MM.1S (cell line): ENCODE measurements at regions not wholly inside any gene's neighbourhood (a gene's known extent, or its start where the extent isn't known, plus 50 kb on each side); places are given as distances from the start of the nearest gene placed in this dataset.
"Not testable (repeated sequence)": the region's sequence is repeated elsewhere in the genome, so short reads cannot be mapped to it uniquely, and the experiment has no call there.

Source experiments
- DNase-seq: peaks from one replicate; pipeline ENCODE4 v3.0.0-alpha.2; 2015
- H2AFZ ChIP-seq: fragments of 300-600 bp; sonication (generic); 2 replicates; pipeline ENCODE4 v1.6.0; 2016; ENCODE audit warnings: antibody characterized with exemption, low read length
- H3F3A ChIP-seq: fragments of 300-600 bp; sonication (generic); 2 replicates; pipeline ENCODE4 v1.6.1; 2016; ENCODE audit warnings: mild to moderate bottlenecking, antibody characterized with exemption, low read length, moderate library complexity, mixed read lengths; ENCODE audit not compliant: insufficient read depth
- H3K27ac ChIP-seq: fragments of 300-600 bp; sonication (generic); 2 replicates; pipeline ENCODE4 v1.5.1; 2016; ENCODE audit warnings: mild to moderate bottlenecking, low read length
- H3K27me3 ChIP-seq: fragments of 300-600 bp; sonication (generic); replicated peaks from 2 replicates; pipeline ENCODE4 v1.6.0; 2016; ENCODE audit warnings: low read length; ENCODE audit not compliant: insufficient read depth
- H3K36me3 ChIP-seq: fragments of 300-600 bp; sonication (generic); replicated peaks from 2 replicates; pipeline ENCODE4 v1.6.1; 2016; ENCODE audit warnings: mild to moderate bottlenecking, low read length, mixed read lengths; ENCODE audit not compliant: insufficient read depth
- H3K4me1 ChIP-seq: fragments of 300-600 bp; sonication (generic); 2 replicates; pipeline ENCODE4 v1.6.1; 2016; ENCODE audit warnings: low read length, mixed read lengths
- H3K4me2 ChIP-seq: fragments of 300-600 bp; sonication (generic); 2 replicates; pipeline ENCODE4 v1.6.0; 2016; ENCODE audit warnings: low read depth, low read length
- H3K4me3 ChIP-seq: fragments of 300-600 bp; sonication (generic); 2 replicates; pipeline ENCODE4 v1.5.1; 2016; ENCODE audit warnings: low read length, mixed read lengths
- H3K79me2 ChIP-seq: fragments of 300-600 bp; sonication (generic); 2 replicates; pipeline ENCODE4 v1.6.1; 2016; ENCODE audit warnings: mixed run types, low read length, mixed read lengths
- H3K9ac ChIP-seq: fragments of 300-600 bp; sonication (generic); 2 replicates; pipeline ENCODE4 v1.6.1; 2016; ENCODE audit warnings: low read length, mixed read lengths
- H3K9me2 ChIP-seq: fragments of 300-600 bp; sonication (generic); replicated peaks from 2 replicates; pipeline ENCODE4 v1.6.1; 2016; ENCODE audit warnings: mild to moderate bottlenecking, low read length, mixed read lengths; ENCODE audit not compliant: insufficient read depth
- H3K9me3 ChIP-seq: fragments of 300-600 bp; sonication (generic); replicated peaks from 2 replicates; pipeline ENCODE4 v1.6.1; 2016; ENCODE audit warnings: mild to moderate bottlenecking, low read length, mixed read lengths; ENCODE audit not compliant: insufficient read depth
- H4K20me1 ChIP-seq: fragments of 300-600 bp; sonication (generic); 2 replicates; pipeline ENCODE4 v1.6.1; 2016; ENCODE audit warnings: mild to moderate bottlenecking, low read length, moderate library complexity, mixed read lengths; ENCODE audit not compliant: insufficient read depth
- CTCF ChIP-seq: fragments of 300-600 bp; sonication (generic); IDR thresholded peaks from 2 replicates; pipeline ENCODE4 v1.5.1; 2016; ENCODE audit warnings: antibody characterized with exemption, low read length, mixed read lengths
- EZH2 ChIP-seq: fragments of 300-600 bp; sonication (generic); optimal IDR thresholded peaks from 2 replicates; pipeline ENCODE3; 2017; ENCODE audit warnings: low read depth, mild to moderate bottlenecking, antibody characterized with exemption, low read length, mixed read lengths
- EZH2phosphoT487 ChIP-seq: fragments of 300-600 bp; sonication (generic); IDR thresholded peaks from 2 replicates; pipeline ENCODE4 v1.6.1; 2018; ENCODE audit warnings: antibody characterized with exemption, low read length

GRCh38 chr4:1523033-1523432 lies 116.8 kb upstream of the NKX1-1 start:
- H3K79me2 ChIP-seq = no peaks in the 10 kb centered on the region
- TF ChIP-seq EZH2phosphoT487 (no peak), EZH2 (no peak), CTCF (no peak)
- no peaks in the 10 kb centered on the region for H3F3A ChIP-seq
- H3K9me3 ChIP-seq = no peaks in the 10 kb centered on the region
- H3K9ac ChIP-seq = no peak overlapping the region
- H3K9me2 ChIP-seq = no peaks in the 10 kb centered on the region
- H4K20me1 ChIP-seq = no peaks in the 10 kb centered on the region
- no peaks in the 10 kb centered on the region for H3K4me1 ChIP-seq
- H3K4me3 ChIP-seq = no peak overlapping the region
- no peaks in the 10 kb centered on the region for H3K36me3 ChIP-seq
- H3K27ac ChIP-seq = no peak overlapping the region
- no peak overlapping the region for H3K4me2 ChIP-seq
- H2AFZ ChIP-seq = no peak overlapping the region
- DNase-seq = no peak
- H3K27me3 ChIP-seq = peaks cover 8% of the 10 kb centered on the region; the same call in 1 of the 2 replicates

DNA sequence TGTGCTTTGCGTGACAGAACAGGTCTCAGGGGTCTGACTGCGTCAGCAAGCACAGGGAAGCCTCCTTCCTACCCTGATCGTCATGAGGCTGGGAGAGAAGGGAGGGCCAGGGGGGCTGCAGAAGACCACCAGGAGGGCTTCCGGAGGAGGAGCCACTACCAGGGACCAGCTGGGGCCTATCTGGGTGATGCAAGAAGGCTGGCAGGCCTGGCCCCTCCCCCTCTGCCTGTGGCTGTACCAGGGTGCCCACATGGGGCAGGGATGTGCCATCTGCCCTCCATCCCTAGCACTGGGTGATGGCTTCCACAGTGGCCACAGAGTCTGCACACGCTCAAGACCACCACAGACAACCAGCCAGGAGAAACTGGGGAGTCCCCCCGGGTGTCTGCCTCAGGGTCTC lies 116.4 kb upstream of the NKX1-1 start:
- Histone ChIP-seq H2AFZ (no peak overlapping the region), H3K9me2 (no peaks in the 10 kb centered on the region), H3K4me3 (no peak overlapping the region), H3K27ac (no peak overlapping the region), H3K4me1 (no peaks in the 10 kb centered on the region), H4K20me1 (no peaks in the 10 kb centered on the region), H3K9ac (no peak overlapping the region), H3K79me2 (no peaks in the 10 kb centered on the region), H3K9me3 (no peaks in the 10 kb centered on the region), H3K27me3 (peaks cover 8% of the 10 kb centered on the region; the same call in 1 of the 2 replicates), H3K4me2 (no peak overlapping the region), H3K36me3 (no peaks in the 10 kb centered on the region), H3F3A (no peaks in the 10 kb centered on the region)
- DNase-seq = no peak
- TF ChIP-seq EZH2phosphoT487 (no peak), CTCF (no peak), EZH2 (no peak)

DNA sequence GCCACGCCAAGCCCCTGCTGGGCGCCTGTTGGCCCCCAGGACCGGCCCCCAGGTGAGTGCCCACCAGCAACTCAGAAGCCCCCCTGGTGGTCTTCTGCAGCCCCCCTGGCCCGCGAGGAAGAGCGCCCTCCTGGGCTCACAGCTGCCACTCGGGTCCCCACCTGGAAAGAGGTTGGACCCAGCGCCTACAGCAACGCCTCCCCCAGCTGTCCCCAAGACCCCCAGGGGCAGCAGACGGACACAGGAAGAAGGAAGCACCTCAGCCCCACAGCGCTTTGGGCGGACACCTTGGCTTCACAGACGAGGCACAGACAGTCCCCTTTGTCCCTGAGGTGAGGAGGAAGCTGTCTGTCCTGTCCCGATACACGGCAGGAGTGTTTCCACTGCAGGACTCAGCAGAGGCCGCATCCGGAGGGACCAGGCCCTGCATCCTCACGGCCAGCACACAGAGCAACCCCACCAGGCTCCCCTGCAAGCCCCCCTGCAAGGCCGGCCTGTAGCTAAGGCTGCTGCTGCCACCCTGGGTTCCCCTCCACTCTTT lies 115.6 kb upstream of the NKX1-1 start:
- Histone ChIP-seq H3K79me2 (no peaks in the 10 kb centered on the region), H3K36me3 (no peaks in the 10 kb centered on the region), H3K4me1 (no peaks in the 10 kb centered on the region), H3K9me2 (no peaks in the 10 kb centered on the region), H3K27me3 (peaks cover 8% of the 10 kb centered on the region; the same call in 1 of the 2 replicates), H3K9ac (no peak overlapping the region), H2AFZ (no peak overlapping the region), H3K4me3 (no peak overlapping the region), H3F3A (no peaks in the 10 kb centered on the region), H3K9me3 (no peaks in the 10 kb centered on the region), H3K27ac (no peak overlapping the region), H4K20me1 (no peaks in the 10 kb centered on the region), H3K4me2 (no peak overlapping the region)
- DNase-seq = no peak
- TF ChIP-seq EZH2 = no peak

- H3K36me3 ChIP-seq, H3K79me2 ChIP-seq, H3K27me3 ChIP-seq, H3K27ac ChIP-seq, H3K9ac ChIP-seq, H2AFZ ChIP-seq, H3K4me3 ChIP-seq, H3K4me1 ChIP-seq, H3K4me2 ChIP-seq, H3K9me2 ChIP-seq, H4K20me1 ChIP-seq, DNase-seq, H3K9me3 ChIP-seq, H3F3A ChIP-seq: not testable (repeated sequence)
Measured at GRCh38 chr4:1520795-1521576, 114.7 kb upstream of the NKX1-1 start.
